ENCODE measurements at regions not wholly inside any gene's neighbourhood (a gene's known extent, or its start where the extent isn't known, plus 50 kb on each side); places are given as distances from the start of the nearest gene placed in this dataset.
"Not testable (repeated sequence)": the region's sequence is repeated elsewhere in the genome, so short reads cannot be mapped to it uniquely, and the experiment has no call there.

- intact Hi-C loops (cut with DNase I): no loop called here
- Histone ChIP-seq H3K4me1 (no peaks in the 10 kb centered on the region), H3K27me3 (peaks cover 0 to 5% (median 0%) of the 10 kb centered on the region in 3 donors), H3K36me3 (no peaks in the 10 kb centered on the region), H3K4me3 (no peak overlapping the region), H3K27ac (no peak overlapping the region), H3K9me3 (peaks cover 0 to 6% (median 0%) of the 10 kb centered on the region in 4 donors)
- WGBS, 2 donors: 48 to 63% methylated on average over 1 of the region's 1 CpG
- TF ChIP-seq POLR2A (IDR thresholded peaks at IDR 0.05) (no peak), CTCF (IDR thresholded peaks at IDR 0.05) (no peak), POLR2AphosphoS5 (IDR thresholded peaks at IDR 0.05) (no peak), EP300 (IDR thresholded peaks at IDR 0.05) (no peak)
- no peak for DNase-seq
Observed at GRCh38 chr7:68218461-68218860, 1221.8 kb downstream of the TYW1 start.

GRCh38 chr7:68222311-68222710 lies 1225.7 kb downstream of the TYW1 start:
- no peak overlapping the region for H3K4me3 ChIP-seq
- intact Hi-C loops (cut with DNase I): no loop called here
- no peaks in the 10 kb centered on the region for H3K36me3 ChIP-seq
- no peak overlapping the region for H3K27ac ChIP-seq
- TF ChIP-seq POLR2AphosphoS5 (IDR thresholded peaks at IDR 0.05): no peak
- no peak for TF ChIP-seq CTCF (IDR thresholded peaks at IDR 0.05)
- TF ChIP-seq POLR2A (IDR thresholded peaks at IDR 0.05): no peak
- H3K4me1 ChIP-seq: peaks cover 0 to 4% (median 0%) of the 10 kb centered on the region in 4 donors
- H3K27me3 ChIP-seq: peaks cover 0 to 7% (median 0%) of the 10 kb centered on the region in 3 donors
- DNase-seq: no peak
- WGBS, 2 donors: 59 to 70% methylated on average over 1 of the region's 1 CpG
- H3K9me3 ChIP-seq: peaks cover 0 to 1% (median 0%) of the 10 kb centered on the region in 4 donors

- peaks cover 0 to 7% (median 0%) of the 10 kb centered on the region in 3 donors for H3K27me3 ChIP-seq
- no peak for DNase-seq
- peaks cover 0 to 4% (median 0%) of the 10 kb centered on the region in 4 donors for H3K4me1 ChIP-seq
- H3K4me3 ChIP-seq: no peak overlapping the region
- no peaks in the 10 kb centered on the region for H3K9me3 ChIP-seq
- 55 to 62% methylated on average over 10 of the region's 10 CpGs for WGBS, 2 donors
- TF ChIP-seq POLR2AphosphoS5 (IDR thresholded peaks at IDR 0.05): no peak
- intact Hi-C loops (cut with DNase I): no loop called here
- no peaks in the 10 kb centered on the region for H3K36me3 ChIP-seq
- H3K27ac ChIP-seq: no peak overlapping the region
Observed at GRCh38 chr7:68224041-68224741, 1227.6 kb downstream of the TYW1 start.

- H3K27me3 ChIP-seq; DNase-seq; H3K4me3 ChIP-seq; H3K27ac ChIP-seq; H3K36me3 ChIP-seq; H3K9me3 ChIP-seq; intact Hi-C loops (cut with DNase I); H3K4me1 ChIP-seq: not testable (repeated sequence)
- WGBS, 2 donors: 87 to 90% methylated on average over 26 to 27 of the region's 28 CpGs
Observed at GRCh38 chr7:68231011-68231410, 1234.4 kb downstream of the TYW1 start.

GRCh38 chr7:68235937-68236336 lies 1239.3 kb downstream of the TYW1 start:
- Histone ChIP-seq H3K4me1 (no peaks in the 10 kb centered on the region), H3K4me3 (no peak overlapping the region), H3K27me3 (no peaks in the 10 kb centered on the region), H3K36me3 (no peaks in the 10 kb centered on the region), H3K27ac (no peak overlapping the region), H3K9me3 (no peaks in the 10 kb centered on the region)
- intact Hi-C loops (cut with DNase I): no loop called here
- no peak for DNase-seq
- TF ChIP-seq CTCF (IDR thresholded peaks at IDR 0.05): no peak
- TF ChIP-seq POLR2A (IDR thresholded peaks at IDR 0.05): no peak
- TF ChIP-seq EP300 (IDR thresholded peaks at IDR 0.05): no peak
- no peak for TF ChIP-seq POLR2AphosphoS5 (IDR thresholded peaks at IDR 0.05)
- WGBS, 2 donors: 89 to 90% methylated on average over 1 of the region's 1 CpG
